Neural crest cell (in vitro differentiated cells): ENCODE measurements at regions not wholly inside any gene's neighbourhood (a gene's known extent, or its start where the extent isn't known, plus 50 kb on each side); places are given as distances from the start of the nearest gene placed in this dataset.

Source experiments
- DNase-seq: peaks from one replicate; pipeline ENCODE4 v3.0.0; 2021; ENCODE audit warnings: low read depth, mixed read lengths, low spot score
- H3K27ac Mint-ChIP-seq: one replicate; pipeline ENCODE4 v1.8.0; 2021; ENCODE audit warnings: mild to moderate bottlenecking, mixed read lengths; ENCODE audit not compliant: unreplicated experiment
- H3K27me3 Mint-ChIP-seq: 2 replicates; pipeline ENCODE4 v1.8.0; 2021; ENCODE audit warnings: low read depth, mild to moderate bottlenecking, mixed read lengths
- H3K36me3 Mint-ChIP-seq: 2 replicates; pipeline ENCODE4 v1.8.0; 2021; ENCODE audit warnings: low read depth, mild to moderate bottlenecking, mixed read lengths
- H3K4me1 Mint-ChIP-seq: 2 replicates; pipeline ENCODE4 v1.8.0; 2021; ENCODE audit warnings: mixed read lengths
- H3K4me3 Mint-ChIP-seq: one replicate; pipeline ENCODE4 v1.8.0; 2021; ENCODE audit warnings: mild to moderate bottlenecking, mixed read lengths
- H3K9me3 Mint-ChIP-seq: 2 replicates; pipeline ENCODE4 v1.8.0; 2021; ENCODE audit warnings: mixed read lengths
- TF ChIP-seq, protein P1 (sequence below): fragments of 200-600 bp; sonication (generic); conservative IDR thresholded peaks from 2 replicates; pipeline ENCODE4 v1.5.0; 2021; ENCODE audit warnings: antibody characterized with exemption, mild to moderate bottlenecking

GRCh38 chr5:89857790-89858189 lies 551.8 kb downstream of the CETN3 start:
- Mint-ChIP-seq H3K9me3 (peaks cover 14% of the 10 kb centered on the region), H3K4me3 (no peak overlapping the region), H3K27me3 (no peaks in the 10 kb centered on the region), H3K4me1 (no peaks in the 10 kb centered on the region), H3K27ac (no peak overlapping the region), H3K36me3 (peaks cover 3% of the 10 kb centered on the region)
- DNase-seq: no peak
- TF ChIP-seq, protein P1, sequence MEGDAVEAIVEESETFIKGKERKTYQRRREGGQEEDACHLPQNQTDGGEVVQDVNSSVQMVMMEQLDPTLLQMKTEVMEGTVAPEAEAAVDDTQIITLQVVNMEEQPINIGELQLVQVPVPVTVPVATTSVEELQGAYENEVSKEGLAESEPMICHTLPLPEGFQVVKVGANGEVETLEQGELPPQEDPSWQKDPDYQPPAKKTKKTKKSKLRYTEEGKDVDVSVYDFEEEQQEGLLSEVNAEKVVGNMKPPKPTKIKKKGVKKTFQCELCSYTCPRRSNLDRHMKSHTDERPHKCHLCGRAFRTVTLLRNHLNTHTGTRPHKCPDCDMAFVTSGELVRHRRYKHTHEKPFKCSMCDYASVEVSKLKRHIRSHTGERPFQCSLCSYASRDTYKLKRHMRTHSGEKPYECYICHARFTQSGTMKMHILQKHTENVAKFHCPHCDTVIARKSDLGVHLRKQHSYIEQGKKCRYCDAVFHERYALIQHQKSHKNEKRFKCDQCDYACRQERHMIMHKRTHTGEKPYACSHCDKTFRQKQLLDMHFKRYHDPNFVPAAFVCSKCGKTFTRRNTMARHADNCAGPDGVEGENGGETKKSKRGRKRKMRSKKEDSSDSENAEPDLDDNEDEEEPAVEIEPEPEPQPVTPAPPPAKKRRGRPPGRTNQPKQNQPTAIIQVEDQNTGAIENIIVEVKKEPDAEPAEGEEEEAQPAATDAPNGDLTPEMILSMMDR: no peak

- Mint-ChIP-seq H3K36me3 (peaks cover 3% of the 10 kb centered on the region), H3K4me3 (no peak overlapping the region), H3K27me3 (no peaks in the 10 kb centered on the region), H3K27ac (no peak overlapping the region), H3K4me1 (peaks cover 16% of the 10 kb centered on the region), H3K9me3 (peaks cover 12% of the 10 kb centered on the region)
- TF ChIP-seq, protein P1: no peak
- no peak for DNase-seq
These were observed 554.1 kb downstream of the CETN3 start for GRCh38 chr5:89855417-89855816.

DNA sequence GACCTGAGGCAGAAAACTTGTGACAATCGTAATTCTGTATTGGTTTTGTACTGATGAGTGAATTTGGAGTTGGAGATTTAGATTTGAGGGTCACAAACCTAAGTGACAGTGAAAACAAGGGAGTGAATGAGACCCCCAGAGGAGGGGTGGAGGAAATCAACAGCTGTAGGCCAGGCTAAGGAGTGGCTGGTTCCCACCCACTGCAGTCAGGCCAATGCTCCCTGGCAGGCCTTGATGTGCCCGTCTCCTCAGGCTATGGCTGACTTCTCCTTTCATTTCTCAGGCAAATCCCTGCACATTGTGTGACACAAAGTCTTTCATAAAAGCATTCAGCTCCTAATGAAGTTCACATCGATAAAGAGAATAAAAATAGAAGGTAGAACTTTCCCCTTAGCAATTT lies 557.6 kb downstream of the CETN3 start:
- Mint-ChIP-seq H3K4me1 (peaks cover 26% of the 10 kb centered on the region), H3K9me3 (no peaks in the 10 kb centered on the region), H3K4me3 (no peak overlapping the region), H3K36me3 (no peaks in the 10 kb centered on the region), H3K27me3 (no peaks in the 10 kb centered on the region), H3K27ac (no peak overlapping the region)
- no peak for DNase-seq
- TF ChIP-seq, protein P1: no peak

GRCh38 chr5:89850513-89850865 lies 559.1 kb downstream of the CETN3 start:
- peaks cover 26% of the 10 kb centered on the region for H3K4me1 Mint-ChIP-seq
- no peaks in the 10 kb centered on the region for H3K27me3 Mint-ChIP-seq
- H3K4me3 Mint-ChIP-seq: no peak overlapping the region
- TF ChIP-seq, protein P1: no peak
- no peak overlapping the region for H3K27ac Mint-ChIP-seq
- H3K36me3 Mint-ChIP-seq: no peaks in the 10 kb centered on the region
- H3K9me3 Mint-ChIP-seq: no peaks in the 10 kb centered on the region
- no peak for DNase-seq

- peaks cover 26% of the 10 kb centered on the region for H3K4me1 Mint-ChIP-seq
- TF ChIP-seq, protein P1: no peak
- no peak for DNase-seq
- H3K27me3 Mint-ChIP-seq: no peaks in the 10 kb centered on the region
- no peaks in the 10 kb centered on the region for H3K9me3 Mint-ChIP-seq
- no peak overlapping the region for H3K27ac Mint-ChIP-seq
- H3K36me3 Mint-ChIP-seq: no peaks in the 10 kb centered on the region
- no peak overlapping the region for H3K4me3 Mint-ChIP-seq
These were observed 559.6 kb downstream of the CETN3 start for GRCh38 chr5:89849830-89850512.
